Right kidney (tissue), 1 donor: ENCODE measurements at regions not wholly inside any gene's neighbourhood (a gene's known extent, or its start where the extent isn't known, plus 50 kb on each side); places are given as distances from the start of the nearest gene placed in this dataset.

Experiments used
- DNase-seq: peaks from one replicate; pipeline ENCODE4 v3.0.0-alpha.2; 2016

DNA sequence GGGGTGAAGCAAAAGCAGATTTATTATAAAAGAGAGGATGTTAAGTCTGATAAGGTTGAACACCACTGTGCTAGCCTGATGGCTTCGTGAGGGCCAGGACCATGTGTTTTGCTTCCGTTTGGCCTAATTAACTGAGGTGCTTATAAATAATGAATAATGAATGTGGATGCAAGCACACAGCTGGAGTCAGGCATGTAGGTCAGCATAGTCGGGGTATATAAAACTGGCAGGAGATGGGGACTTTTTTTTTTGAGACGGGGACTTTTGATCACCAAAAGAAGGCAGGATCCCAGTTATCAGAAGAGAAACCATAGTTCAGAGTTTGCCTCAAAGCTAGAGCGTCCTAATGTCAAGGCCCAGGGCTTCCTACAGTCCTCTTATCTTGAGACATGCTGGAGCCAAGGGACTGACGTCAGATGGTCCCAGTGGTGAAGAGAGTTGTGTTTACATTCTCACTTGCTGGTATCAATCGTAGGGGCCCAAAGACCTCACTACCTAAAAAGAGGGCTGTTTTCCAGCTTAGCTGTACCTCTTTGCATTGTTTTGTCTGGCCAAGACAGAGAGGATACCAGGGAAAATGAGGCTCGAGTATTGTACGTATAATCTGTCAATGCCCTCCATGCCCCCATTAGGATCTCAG, 50.4 kb downstream of the RTL9 start:
- DNase-seq, result no peak

DNA sequence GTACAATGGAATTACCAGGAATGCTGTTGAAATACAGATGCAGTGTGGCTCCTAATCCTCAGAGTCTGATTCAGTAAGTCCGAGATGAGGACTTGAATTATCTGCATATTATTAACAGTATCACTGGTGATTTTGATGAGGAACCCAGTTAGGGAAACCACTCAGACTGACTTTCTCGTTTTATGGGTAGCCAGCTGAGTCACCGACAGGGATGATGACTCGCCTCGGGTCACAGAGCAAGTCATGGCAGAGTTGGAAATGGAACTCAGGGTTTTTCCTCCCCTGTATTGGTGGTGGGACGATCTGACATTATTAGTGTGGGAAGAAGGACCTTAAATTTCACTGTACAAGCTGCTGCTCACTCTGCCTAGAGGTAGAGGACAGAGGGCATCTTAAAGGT, 51.3 kb downstream of the RTL9 start:
- no peak for DNase-seq

DNA sequence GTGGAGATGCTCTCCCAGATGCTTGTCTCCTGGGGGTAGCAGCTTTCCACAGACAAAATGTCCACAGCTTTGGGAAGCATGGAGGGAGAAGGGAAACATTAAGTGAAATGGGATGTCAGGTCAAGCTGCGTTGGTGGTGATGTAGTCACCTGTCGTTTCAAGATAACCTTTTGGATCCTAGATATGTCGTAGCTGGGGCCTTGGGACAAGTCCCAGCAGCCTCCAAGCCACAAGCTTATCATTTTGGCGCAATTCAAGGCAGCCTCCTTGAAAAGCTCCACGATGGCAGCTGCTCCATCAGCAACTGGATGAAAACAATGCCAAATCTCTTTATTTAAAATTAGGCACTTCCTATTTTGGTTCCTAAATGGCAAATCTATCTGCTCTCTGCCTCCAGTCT, 52.0 kb downstream of the RTL9 start:
- DNase-seq, result no peak

DNA sequence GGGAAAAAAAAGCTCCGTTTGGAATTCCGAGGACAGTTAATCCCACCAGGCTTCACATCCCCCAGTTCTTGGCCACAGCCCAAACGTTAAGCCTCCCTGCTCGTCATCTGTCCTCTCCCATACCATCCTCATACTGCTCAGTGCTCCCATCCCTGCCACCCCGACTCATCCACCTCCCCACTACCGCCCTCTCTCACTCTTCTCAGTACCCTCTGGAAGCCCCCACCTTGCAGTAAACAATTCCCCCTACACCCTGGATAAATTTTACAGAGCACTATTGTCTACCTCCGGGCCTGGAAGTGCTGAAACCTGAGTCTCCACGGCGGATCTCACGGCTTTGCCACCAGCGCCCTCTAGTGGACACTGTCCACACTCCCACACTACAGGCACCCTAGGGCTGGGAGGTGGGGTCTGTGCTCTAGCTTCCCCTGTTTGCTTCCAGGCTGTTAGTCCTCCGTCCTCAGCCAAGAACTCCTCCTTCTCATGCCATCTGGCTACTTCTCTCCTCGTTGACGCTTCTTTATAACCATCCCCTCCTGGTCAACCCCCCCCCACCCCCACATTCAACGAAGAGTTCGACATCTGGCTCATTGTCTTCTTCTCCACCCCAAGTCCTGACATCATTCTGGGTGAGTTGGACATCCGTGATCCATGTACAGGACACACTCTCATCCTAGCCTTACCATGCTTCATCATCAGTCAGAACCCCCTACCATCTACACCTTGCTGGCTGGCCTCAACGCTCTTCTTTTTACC, 54.5 kb downstream of the RTL9 start:
- DNase-seq, result peak; percentile 48

DNA sequence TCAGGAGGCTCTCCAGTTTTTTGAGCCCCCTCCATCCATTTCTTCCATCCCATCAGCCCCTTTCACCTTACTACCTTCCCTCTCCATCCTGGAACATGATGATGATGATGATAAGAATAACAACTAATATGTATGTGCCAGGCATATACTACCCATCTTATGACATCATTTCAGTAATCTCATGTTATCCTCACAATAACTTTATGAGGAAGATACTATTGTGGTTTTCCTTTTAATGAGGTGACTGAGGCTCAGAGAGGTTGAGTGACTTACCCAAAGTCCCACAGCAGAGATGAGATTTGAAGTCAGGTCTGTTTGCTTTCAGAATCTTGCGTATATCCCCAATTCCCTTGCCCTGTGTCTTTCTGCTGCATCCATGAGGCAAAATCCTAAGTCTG, 55.1 kb downstream of the RTL9 start:
- no peak for DNase-seq

DNA sequence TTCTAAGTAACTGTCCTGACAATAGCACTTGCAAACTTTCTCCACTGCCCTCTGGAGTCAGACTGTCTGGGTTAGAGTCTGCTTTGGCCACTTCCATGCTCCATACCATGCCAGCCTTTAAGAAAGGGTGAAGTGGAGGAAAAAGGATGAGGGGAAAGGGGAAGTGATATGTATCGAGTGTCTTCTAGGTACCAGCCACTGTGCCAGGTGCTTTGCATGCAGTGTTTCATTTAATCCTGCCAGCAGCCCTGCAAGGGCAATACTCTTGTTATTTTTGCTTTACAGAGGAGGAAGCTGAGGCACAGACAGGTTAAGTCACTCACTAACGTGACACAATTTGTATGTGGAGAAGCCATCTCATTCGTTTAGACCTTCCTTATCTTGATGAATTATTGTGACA, 55.6 kb downstream of the RTL9 start:
- no peak for DNase-seq

DNA sequence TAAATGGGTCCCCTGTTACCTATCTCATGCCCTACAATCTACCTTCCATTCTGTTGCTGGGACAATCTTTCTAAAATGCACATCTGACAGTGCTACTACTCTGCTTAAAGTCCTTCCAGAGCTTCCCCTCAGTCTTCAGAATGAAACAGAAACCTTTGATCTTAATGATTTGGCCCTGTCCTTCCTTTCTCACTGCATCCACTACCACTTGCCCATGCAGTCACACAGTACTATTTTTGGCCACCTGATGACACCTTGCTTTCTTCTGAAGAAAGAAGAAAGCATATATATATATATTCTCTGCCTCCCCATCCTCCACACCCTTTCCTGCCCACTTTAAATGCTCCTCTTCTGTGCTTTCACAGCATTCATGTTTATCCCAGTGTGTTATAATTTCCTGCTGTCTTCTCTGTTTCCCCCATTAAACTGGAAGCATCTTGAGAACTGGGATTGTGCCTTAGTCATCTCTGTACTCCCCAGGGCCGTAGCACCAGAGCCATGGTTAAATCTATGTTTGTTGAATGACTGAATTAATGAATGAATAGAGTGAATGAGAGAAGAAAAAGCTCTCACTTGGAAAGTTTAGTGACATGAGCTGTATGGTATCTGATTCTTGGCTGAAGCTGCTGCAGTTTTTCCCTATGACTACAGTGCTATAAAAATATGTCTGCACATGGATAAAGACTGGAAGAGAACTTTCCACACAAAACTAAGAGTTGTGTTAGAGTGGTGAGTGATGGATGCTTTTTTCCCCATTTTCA, 56.2 kb downstream of the RTL9 start:
- DNase-seq, result no peak

DNA sequence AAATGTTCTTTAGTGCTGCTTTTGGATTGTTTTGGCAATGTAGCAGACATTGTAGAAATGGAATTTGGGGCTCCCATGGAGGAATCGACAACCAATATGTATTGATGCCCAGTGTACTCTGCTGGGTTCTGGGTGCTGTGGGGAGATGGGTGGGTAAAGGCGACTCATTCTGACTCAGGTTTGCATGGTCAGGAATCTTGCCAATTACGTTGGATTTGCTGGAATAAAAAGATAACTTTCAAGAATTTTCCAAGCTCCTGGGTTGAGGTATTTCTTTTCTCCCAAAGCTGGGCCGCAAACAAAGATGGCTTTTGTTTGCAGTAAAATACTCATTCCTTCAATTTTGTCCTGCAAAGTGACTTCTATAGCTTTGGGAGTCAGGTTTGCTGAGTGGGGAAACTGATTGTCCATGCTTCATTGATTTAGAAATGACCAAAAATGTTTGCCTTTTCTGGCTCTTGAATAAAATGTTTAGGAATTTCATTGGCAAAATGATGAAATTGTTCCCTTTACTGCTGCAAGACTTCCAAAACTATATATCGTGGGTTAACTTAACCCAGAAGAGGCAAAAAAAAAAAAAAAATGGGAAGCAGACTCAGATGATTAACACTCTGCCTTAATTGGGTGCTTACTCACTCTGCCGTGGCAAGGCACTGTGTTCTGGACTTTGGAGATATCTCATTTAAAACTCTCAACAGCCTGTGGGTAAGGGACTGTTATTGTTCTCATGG, 57.0 kb downstream of the RTL9 start:
- no peak for DNase-seq

DNA sequence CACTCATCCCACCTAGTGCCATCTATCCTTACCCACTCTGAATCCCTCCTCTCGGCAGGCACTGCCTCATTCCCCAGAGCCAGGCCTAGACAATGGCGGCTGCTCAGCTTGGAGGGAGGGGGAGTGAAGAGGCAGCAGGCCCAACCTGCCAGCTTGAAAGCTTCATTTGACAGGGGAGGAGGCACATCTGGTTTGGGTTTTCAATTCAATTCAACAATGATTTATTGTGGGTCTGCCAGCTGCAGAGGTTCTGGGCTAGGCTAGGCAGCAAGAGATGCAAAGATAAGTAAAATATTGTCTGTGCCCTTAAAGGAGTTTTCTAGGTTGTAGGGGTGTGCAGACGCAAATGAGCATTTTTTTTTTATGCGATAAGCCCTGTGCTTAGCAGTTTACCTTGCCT, 58.5 kb downstream of the RTL9 start:
- DNase-seq, result no peak

DNA sequence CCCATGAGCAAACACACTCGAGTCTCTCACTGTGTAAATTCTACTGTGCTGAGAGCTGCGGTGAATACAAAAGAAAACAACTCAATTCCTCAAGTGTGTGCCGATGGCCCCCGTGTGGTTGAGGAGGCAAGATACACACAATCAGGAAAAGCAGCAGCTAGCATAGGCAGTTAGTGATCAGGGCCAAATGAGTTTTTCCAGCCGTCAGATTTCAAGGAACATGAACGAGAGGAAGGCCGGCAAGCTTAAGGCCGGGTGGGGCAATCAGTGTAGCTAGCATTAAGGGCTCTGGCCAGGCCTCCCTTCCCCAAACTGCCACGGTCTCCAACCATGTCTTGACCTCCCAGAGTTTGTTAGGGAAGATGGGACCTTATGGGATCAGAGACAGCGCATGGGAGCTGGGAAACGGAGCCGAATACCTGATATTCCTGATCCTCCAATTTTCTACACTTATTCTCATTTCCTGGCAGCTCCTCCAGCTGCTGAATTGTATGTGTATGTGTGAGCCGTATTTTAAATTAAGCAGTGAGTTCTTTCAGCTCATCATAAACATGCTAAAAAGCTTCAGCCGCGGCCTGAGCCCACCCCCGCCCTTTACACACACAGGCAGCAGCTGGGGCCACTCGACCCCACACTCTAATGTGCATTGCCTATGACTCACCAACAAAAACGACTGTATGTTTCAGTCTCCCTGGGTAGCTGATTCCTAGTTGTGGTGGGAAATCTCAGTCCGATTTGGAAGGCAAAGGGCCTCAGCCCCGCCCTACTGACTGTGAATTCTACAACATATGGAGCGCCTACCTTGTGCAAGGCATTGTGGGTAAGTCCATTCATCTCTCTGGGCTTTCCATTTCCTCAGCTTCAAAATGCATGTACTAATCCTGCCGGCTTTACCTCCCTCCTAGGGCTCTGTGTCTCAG, 59.9 kb downstream of the RTL9 start:
- DNase-seq, result peak; percentile 36

DNA sequence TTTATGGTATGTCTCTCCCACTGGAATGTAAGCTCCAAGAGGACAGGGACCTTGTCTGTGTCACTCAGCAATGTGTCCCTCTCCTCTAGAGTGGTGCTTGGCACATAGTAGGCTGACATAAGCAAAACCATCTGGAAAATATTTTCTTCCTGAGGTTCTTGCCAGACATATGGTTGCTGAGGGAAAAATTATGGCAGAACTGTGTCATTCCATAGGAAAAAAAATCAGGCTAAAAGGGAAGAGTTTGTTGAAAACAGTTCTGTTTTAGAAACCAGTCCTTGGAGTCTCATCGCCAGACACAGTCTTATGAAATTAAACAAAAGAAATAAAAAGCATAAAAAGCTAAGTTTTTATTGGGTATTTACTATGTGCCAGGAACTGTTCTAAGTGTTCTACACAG, 60.9 kb downstream of the RTL9 start:
- DNase-seq, result no peak

DNA sequence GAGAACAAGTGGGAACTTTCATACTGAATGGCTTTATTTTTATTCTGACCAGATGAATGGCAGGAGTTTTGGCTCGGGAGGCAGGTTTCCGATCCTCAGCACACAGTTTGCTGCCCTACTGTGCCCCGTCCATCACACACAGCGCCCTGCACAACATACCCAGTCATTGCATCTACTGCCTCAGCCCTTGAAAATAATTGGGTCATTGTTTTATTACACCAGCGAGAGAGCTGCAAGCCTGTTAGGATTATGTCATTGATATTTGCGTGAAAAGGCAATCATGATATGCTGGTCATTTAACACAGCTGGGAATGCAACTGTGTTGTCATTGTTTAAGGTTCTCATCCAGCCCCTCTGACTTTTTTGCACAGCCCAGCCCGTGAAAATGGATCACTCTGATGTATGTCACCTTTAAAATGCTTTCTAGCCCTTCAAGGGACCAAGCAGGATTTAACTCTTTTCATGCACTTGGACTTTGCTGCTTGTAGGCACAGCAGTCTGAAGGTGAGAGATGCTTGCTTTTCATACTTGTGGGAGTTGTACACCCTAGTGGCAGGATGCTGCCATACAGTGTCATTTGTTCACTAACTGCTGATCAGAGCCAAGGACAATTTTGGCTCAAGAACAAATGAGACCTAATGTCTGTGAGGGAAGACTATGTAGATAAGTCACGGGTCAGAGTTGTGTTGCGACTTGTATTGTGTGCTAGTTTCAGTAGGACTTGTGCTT, 62.3 kb downstream of the RTL9 start:
- no peak for DNase-seq

DNA sequence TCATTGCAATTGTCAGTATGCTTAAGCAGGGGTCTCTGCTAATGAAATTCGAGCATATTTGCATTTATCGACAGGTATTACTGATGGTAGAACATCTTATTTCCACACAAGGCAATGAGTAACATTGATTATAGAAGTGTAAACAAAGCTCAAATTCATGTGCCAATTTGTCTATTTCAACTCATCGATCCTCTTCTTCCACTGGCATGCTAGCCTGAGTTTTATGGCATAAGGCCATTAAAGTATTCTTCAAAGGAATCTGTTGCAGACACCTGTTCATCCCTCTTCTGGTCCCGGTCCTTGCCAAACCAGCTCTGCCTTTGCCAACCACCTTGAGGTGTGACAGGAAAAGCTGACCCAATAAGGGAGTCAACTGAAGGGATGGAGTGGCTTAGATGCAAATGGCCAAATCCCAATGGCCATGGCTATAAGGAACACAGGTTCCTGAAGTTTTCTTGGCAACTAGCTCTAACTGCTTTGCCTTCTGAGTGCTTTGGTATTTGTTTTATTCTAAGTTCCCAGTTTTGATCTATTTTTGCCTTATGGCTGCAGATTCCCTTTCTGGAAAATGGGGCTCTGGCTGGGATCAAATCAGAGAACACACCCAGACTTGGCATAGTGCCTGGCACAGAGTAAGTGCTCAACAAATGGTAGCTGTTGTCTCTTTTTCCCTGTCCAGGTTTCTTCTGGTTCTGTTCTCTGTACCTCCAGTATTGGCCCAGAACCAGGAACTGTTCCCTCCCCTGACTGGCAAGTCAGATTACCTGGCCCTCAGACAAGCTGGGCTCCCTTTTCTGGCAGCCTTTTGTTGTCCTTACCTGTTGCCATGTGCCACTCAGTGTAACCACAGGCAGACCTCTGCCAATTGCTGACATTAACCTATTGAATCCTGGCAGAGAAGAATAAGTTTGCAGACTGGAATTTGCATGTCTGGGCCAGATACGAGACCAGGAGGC, 63.1 kb downstream of the RTL9 start:
- no peak for DNase-seq

DNA sequence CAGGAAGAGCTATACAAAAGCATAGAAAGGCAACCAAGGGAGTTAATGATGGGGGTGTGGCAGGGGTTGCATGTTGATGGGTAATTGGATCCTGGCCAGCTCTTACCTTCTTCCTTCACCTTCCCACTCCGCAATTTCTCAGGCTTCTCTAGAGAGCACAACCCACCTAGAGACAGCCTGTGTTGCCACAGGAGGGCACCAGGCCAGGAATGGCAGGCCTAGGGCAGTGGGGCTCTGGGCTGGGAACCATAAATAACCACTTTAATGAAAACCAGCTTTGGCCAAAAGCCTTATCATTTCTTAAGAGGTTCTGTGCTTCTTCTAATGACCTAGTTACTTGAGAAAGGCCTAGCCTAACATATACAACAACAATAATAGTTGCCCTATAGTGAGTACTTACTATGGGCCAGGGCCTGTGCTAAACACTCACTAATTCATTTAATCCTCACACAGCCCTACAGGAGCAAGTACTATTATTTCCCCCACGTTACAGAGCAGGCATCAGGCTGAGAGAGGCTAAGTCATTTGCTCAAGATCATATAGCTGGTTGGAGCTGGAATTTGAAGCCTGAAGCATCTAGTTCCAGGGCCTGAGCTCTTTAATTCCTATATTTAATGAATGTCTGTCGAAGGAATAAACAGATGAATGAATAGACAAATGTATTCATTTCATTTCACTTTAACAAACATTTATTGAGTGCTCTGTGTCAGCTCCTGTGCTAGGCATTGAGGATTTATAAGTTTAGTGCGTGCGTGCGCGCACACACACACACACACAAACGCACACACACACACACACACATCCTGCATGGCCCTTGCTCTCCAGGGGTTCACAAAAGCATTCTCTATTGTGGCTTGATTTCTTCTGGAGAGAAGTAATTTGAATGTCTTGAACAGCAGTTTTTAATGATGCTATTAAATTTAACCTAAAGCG, 66.8 kb downstream of the RTL9 start:
- DNase-seq, result no peak

DNA sequence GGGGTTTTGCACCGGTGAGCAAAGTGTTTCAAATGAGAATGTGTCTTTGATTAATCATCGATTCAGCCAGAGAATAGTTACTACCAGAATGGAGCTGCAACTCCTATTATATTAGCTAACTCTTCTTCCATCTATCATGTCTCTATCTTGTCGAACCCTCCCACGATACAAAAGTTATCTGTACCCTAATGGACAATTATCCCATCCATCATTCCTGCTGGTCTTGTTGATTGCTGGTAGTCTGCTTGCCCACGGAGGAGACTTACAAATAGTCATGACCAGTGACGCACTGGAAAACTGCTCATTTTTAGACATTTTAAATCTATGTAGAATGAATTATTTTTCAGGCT, 67.5 kb downstream of the RTL9 start:
- DNase-seq, result no peak

DNA sequence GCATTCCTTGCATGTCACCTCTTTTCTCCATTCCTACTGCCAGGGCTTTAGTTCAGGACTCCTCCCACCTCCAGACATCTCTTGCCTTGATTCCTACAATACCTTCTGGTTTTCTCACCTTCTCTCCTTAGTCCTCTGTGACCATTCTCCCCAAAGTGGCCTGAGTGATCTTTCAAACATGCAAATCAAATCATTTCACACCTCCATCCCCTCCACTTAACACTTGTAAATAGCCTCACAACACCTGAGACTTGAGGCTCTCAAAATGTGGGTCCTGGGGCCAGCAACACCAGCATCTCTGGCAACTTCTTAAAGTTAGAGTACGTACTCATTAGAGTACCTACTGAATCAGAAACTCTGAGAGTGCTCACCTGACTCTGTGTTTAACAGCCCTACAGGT, 68.4 kb downstream of the RTL9 start:
- DNase-seq, result no peak

DNA sequence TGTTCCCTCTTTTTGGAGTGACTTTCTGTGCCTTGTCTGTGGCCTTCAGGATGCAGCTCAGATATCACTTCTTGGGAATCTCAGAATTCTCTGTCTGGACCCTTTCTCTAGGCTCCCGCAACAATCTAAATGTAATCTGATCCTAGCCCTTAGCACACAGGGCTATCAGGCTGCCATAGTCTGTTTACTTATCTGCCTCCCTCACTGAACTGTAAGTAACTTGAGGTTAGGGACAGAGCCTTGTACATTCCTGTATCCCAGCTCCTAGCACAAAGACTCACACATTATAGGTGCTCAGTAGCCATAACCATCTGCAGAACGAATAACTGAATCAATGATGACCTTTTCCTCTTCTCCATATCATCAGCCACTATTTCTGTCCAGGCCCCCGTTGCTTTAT, 69.5 kb downstream of the RTL9 start:
- DNase-seq, result no peak

DNA sequence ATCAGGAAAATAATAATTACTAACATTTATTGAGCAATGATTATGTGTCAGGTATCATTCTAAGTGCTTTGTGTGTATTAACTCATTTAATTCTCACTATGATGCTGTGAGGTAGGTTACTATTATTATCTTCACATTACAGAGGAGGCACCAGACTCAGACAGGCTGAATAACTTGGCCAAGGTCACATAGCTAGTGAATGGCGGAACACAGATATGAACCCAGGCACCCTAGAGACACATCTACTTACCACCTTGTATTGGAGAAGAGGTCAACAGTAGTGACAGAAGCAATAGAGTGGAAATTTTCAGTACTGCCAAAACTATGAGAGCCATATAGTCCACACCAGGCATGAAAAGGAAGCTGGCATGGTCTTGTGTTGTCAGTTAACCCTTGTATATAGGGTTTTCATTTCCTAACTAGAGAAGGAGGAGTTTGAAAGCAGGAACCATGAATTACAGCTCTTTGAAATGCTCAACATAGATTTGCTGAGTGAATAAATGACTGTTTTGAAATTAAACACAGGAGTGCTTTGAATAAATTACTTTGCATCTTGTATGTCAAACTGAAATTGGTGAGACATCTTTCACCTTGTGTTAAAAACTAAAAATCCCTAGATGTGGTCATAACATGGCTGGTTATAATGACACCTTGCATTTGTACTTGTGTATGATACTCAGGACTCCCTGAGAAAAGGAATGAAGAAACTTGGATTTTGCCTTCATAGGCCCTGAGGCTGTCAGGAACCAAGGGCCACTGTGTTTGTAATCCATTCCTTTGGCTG, 71.8 kb downstream of the RTL9 start:
- DNase-seq, result no peak
